ENCODE measurements at regions not wholly inside any gene's neighbourhood (a gene's known extent, or its start where the extent isn't known, plus 50 kb on each side); places are given as distances from the start of the nearest gene placed in this dataset.

GRCh38 chr4:34258176-34258575, 1986.1 kb downstream of the ARAP2 start:
- TF ChIP-seq CTCF (IDR thresholded peaks at IDR 0.05; ENCODE audit: insufficient read depth, low read length, missing control alignments) = no peak
- ChIA-PET POLR2A (no interaction called here), CTCF (no interaction called here)
- no peak overlapping the region for H3K4me3 ChIP-seq (ENCODE audit: low read depth, low read length)
- no peak for DNase-seq (ENCODE audit: low read depth, low spot score)

- DNase-seq (ENCODE audit: low read depth, low spot score) = no peak
- ChIA-PET CTCF (no interaction called here), POLR2A (no interaction called here)
- no peak for TF ChIP-seq CTCF (IDR thresholded peaks at IDR 0.05; ENCODE audit: insufficient read depth, low read length, missing control alignments)
- H3K4me3 ChIP-seq (ENCODE audit: low read depth, low read length) = no peak overlapping the region
Measured at GRCh38 chr4:34261799-34262314, 1982.5 kb downstream of the ARAP2 start.

GRCh38 chr4:34269613-34270012, 1974.7 kb downstream of the ARAP2 start:
- TF ChIP-seq CTCF (IDR thresholded peaks at IDR 0.05; ENCODE audit: insufficient read depth, low read length, missing control alignments) = no peak
- ChIA-PET POLR2A (no interaction called here), CTCF (no interaction called here)

GRCh38 chr4:34271479-34272355, 1972.6 kb downstream of the ARAP2 start:
- no peak for TF ChIP-seq CTCF (IDR thresholded peaks at IDR 0.05; ENCODE audit: insufficient read depth, low read length, missing control alignments)
- POLR2A ChIA-PET = no interaction called here
- H3K4me3 ChIP-seq (ENCODE audit: low read depth, low read length) = no peak overlapping the region
- CTCF ChIA-PET = no interaction called here
- no peak for DNase-seq (ENCODE audit: low read depth, low spot score)

More at GRCh38 chr4:34269613-34270012, 1974.7 kb downstream of the ARAP2 start:
- DNase-seq (ENCODE audit: low read depth, low spot score) = no peak
- H3K4me3 ChIP-seq (ENCODE audit: low read depth, low read length) = no peak overlapping the region

- no peak for TF ChIP-seq CTCF (IDR thresholded peaks at IDR 0.05; ENCODE audit: insufficient read depth, low read length, missing control alignments)
- no peak for DNase-seq (ENCODE audit: low read depth, low spot score)
- POLR2A ChIA-PET = no interaction called here
- CTCF ChIA-PET = no interaction called here
- no peak overlapping the region for H3K4me3 ChIP-seq (ENCODE audit: low read depth, low read length)
Measured at GRCh38 chr4:34279011-34279410, 1965.3 kb downstream of the ARAP2 start.

- TF ChIP-seq CTCF (IDR thresholded peaks at IDR 0.05; ENCODE audit: insufficient read depth, low read length, missing control alignments) = no peak
- no peak overlapping the region for H3K4me3 ChIP-seq (ENCODE audit: low read depth, low read length)
- no peak for DNase-seq (ENCODE audit: low read depth, low spot score)
- POLR2A ChIA-PET = no interaction called here
- CTCF ChIA-PET = no interaction called here
Measured at GRCh38 chr4:34280131-34280530, 1964.2 kb downstream of the ARAP2 start.
